Muscle layer of duodenum (tissue), 2 donors: ENCODE measurements at regions not wholly inside any gene's neighbourhood (a gene's known extent, or its start where the extent isn't known, plus 50 kb on each side); places are given as distances from the start of the nearest gene placed in this dataset.

Experiments used
- H3K27ac ChIP-seq: one replicate; pipeline ENCODE4 v1.7.0; 2013; ENCODE audit warnings: mild to moderate bottlenecking, low read length
- H3K27me3 ChIP-seq: one replicate; pipeline ENCODE4 v1.7.0; 2013; ENCODE audit warnings: low read depth, mild to moderate bottlenecking, control low read depth, low read length
- H3K36me3 ChIP-seq, 2 donors: one replicate each; pipeline ENCODE4 v1.7.0; 2013; ENCODE audit warnings: low read length in 2 of 2, control low read depth in 1 of 2, mild to moderate bottlenecking in 1 of 2; ENCODE audit not compliant: insufficient read depth in 2 of 2, control insufficient read depth in 1 of 2
- H3K4me1 ChIP-seq, 2 donors: one replicate each; pipeline ENCODE4 v1.7.0; 2013; ENCODE audit warnings: low read length in 2 of 2, mild to moderate bottlenecking in 2 of 2, control low read depth in 1 of 2, moderate library complexity in 1 of 2; ENCODE audit not compliant: insufficient read depth in 2 of 2, control insufficient read depth in 1 of 2
- H3K4me3 ChIP-seq, 2 donors: one replicate each; pipeline ENCODE4 v1.7.0; 2013; ENCODE audit warnings: low read length in 2 of 2, low read depth in 1 of 2, mild to moderate bottlenecking in 1 of 2
- H3K9me3 ChIP-seq, 2 donors: one replicate each; pipeline ENCODE4 v1.7.0; 2013; ENCODE audit warnings: low read length in 2 of 2, control low read depth in 1 of 2, mild to moderate bottlenecking in 1 of 2; ENCODE audit not compliant: control insufficient read depth in 1 of 2
- donor health status: healthy.

GRCh38 chr13:85601526-85601925 lies 197.7 kb downstream of the SLITRK6 start:
- no peaks in the 10 kb centered on the region for H3K9me3 ChIP-seq

GRCh38 chr13:85597790-85598500 lies 201.3 kb downstream of the SLITRK6 start:
- no peaks in the 10 kb centered on the region for H3K36me3 ChIP-seq
- H3K27ac ChIP-seq = no peak overlapping the region
- no peaks in the 10 kb centered on the region for H3K27me3 ChIP-seq

More at GRCh38 chr13:85601526-85601925, 197.7 kb downstream of the SLITRK6 start:
- Histone ChIP-seq H3K4me1 (no peaks in the 10 kb centered on the region), H3K27ac (no peak overlapping the region), H3K27me3 (no peaks in the 10 kb centered on the region), H3K36me3 (no peaks in the 10 kb centered on the region), H3K4me3 (no peak overlapping the region)

GRCh38 chr13:85592211-85592610 lies 207.0 kb downstream of the SLITRK6 start:
- Histone ChIP-seq H3K4me3 (no peak overlapping the region), H3K9me3 (no peaks in the 10 kb centered on the region), H3K27ac (no peak overlapping the region), H3K36me3 (no peaks in the 10 kb centered on the region), H3K27me3 (no peaks in the 10 kb centered on the region), H3K4me1 (no peaks in the 10 kb centered on the region)

More at GRCh38 chr13:85597790-85598500, 201.3 kb downstream of the SLITRK6 start:
- Histone ChIP-seq H3K4me3 (no peak overlapping the region), H3K9me3 (no peaks in the 10 kb centered on the region), H3K4me1 (no peaks in the 10 kb centered on the region)

GRCh38 chr13:85590231-85590931 lies 208.8 kb downstream of the SLITRK6 start:
- no peak overlapping the region for H3K4me3 ChIP-seq
- H3K9me3 ChIP-seq = peaks cover 0 to 1% of the 10 kb centered on the region in 2 donors
- no peaks in the 10 kb centered on the region for H3K27me3 ChIP-seq
- H3K4me1 ChIP-seq = no peaks in the 10 kb centered on the region
- H3K27ac ChIP-seq = no peak overlapping the region
- no peaks in the 10 kb centered on the region for H3K36me3 ChIP-seq

GRCh38 chr13:85589021-85589420 lies 210.2 kb downstream of the SLITRK6 start:
- no peaks in the 10 kb centered on the region for H3K4me1 ChIP-seq
- no peak overlapping the region for H3K4me3 ChIP-seq
- no peaks in the 10 kb centered on the region for H3K27me3 ChIP-seq
- no peaks in the 10 kb centered on the region for H3K36me3 ChIP-seq
- no peak overlapping the region for H3K27ac ChIP-seq
- peaks cover 0 to 3% of the 10 kb centered on the region in 2 donors for H3K9me3 ChIP-seq

GRCh38 chr13:85588359-85588758 lies 210.9 kb downstream of the SLITRK6 start:
- no peaks in the 10 kb centered on the region for H3K27me3 ChIP-seq
- no peaks in the 10 kb centered on the region for H3K4me1 ChIP-seq
- H3K36me3 ChIP-seq = no peaks in the 10 kb centered on the region
- H3K4me3 ChIP-seq = no peak overlapping the region
- H3K27ac ChIP-seq = no peak overlapping the region
- peaks cover 0 to 3% of the 10 kb centered on the region in 2 donors for H3K9me3 ChIP-seq

GRCh38 chr13:85586856-85587255 lies 212.4 kb downstream of the SLITRK6 start:
- no peaks in the 10 kb centered on the region for H3K4me1 ChIP-seq
- no peak overlapping the region for H3K4me3 ChIP-seq
- no peaks in the 10 kb centered on the region for H3K27me3 ChIP-seq
- H3K27ac ChIP-seq = no peak overlapping the region
- H3K9me3 ChIP-seq = peaks cover 0 to 3% of the 10 kb centered on the region in 2 donors
- H3K36me3 ChIP-seq = no peaks in the 10 kb centered on the region

GRCh38 chr13:85586422-85586831 lies 212.8 kb downstream of the SLITRK6 start:
- no peaks in the 10 kb centered on the region for H3K4me1 ChIP-seq

GRCh38 chr13:85582890-85583289 lies 216.3 kb downstream of the SLITRK6 start:
- Histone ChIP-seq H3K9me3 (peaks cover 0 to 3% of the 10 kb centered on the region in 2 donors), H3K27ac (no peak overlapping the region), H3K27me3 (no peaks in the 10 kb centered on the region), H3K4me1 (no peaks in the 10 kb centered on the region), H3K4me3 (no peak overlapping the region), H3K36me3 (no peaks in the 10 kb centered on the region)

More at GRCh38 chr13:85586422-85586831, 212.8 kb downstream of the SLITRK6 start:
- Histone ChIP-seq H3K27ac (no peak overlapping the region), H3K9me3 (peaks cover 0 to 3% of the 10 kb centered on the region in 2 donors), H3K36me3 (no peaks in the 10 kb centered on the region), H3K27me3 (no peaks in the 10 kb centered on the region), H3K4me3 (no peak overlapping the region)

- H3K9me3 ChIP-seq = no peaks in the 10 kb centered on the region
- H3K27me3 ChIP-seq = no peaks in the 10 kb centered on the region
- no peaks in the 10 kb centered on the region for H3K4me1 ChIP-seq
- H3K36me3 ChIP-seq = no peaks in the 10 kb centered on the region
- no peak overlapping the region for H3K4me3 ChIP-seq
- H3K27ac ChIP-seq = no peak overlapping the region
These were observed 224.1 kb downstream of the SLITRK6 start for GRCh38 chr13:85575110-85575509.

GRCh38 chr13:85567909-85568308 lies 231.3 kb downstream of the SLITRK6 start:
- H3K4me1 ChIP-seq = no peaks in the 10 kb centered on the region
- H3K27ac ChIP-seq = no peak overlapping the region
- H3K4me3 ChIP-seq = no peak overlapping the region
- no peaks in the 10 kb centered on the region for H3K36me3 ChIP-seq
- no peaks in the 10 kb centered on the region for H3K9me3 ChIP-seq
- H3K27me3 ChIP-seq = no peaks in the 10 kb centered on the region
